Breast epithelium (tissue), 4 donors: ENCODE measurements at regions not wholly inside any gene's neighbourhood (a gene's known extent, or its start where the extent isn't known, plus 50 kb on each side); places are given as distances from the start of the nearest gene placed in this dataset.

Experiments
- DNase-seq, 2 donors: peaks; one replicate each; pipeline ENCODE4 v3.0.0-alpha.2; 2019; ENCODE audit warnings: low spot score in 2 of 2
- H3K27ac ChIP-seq, 2 donors: fragments of 200-600 bp; sonication (generic) in 1 of 2; one replicate each; pipeline ENCODE4 v1.5.1; 2016 to 2019; ENCODE audit warnings: mild to moderate bottlenecking in 1 of 2
- H3K27me3 ChIP-seq, 2 donors: fragments of 200-600 bp; sonication (generic) in 1 of 2; one replicate each; pipeline versions ENCODE4 v1.5.1 to v1.6.0; 2017 to 2019; ENCODE audit warnings: control low read depth in 1 of 2, mild to moderate bottlenecking in 1 of 2
- H3K36me3 ChIP-seq: fragments of 200-600 bp; one replicate; pipeline ENCODE4 v1.5.1; 2019
- H3K4me1 ChIP-seq, 2 donors: fragments of 200-600 bp; sonication (generic); one replicate each; pipeline ENCODE4 v1.5.1; 2016 to 2019; ENCODE audit warnings: control low read depth in 1 of 2
- H3K4me3 ChIP-seq, 3 donors: fragments of 200-600 bp; sonication (generic); 1 replicate in 2 of 3; 2 replicates in 1 of 3; pipeline ENCODE4 v1.5.1; 2016 to 2019; ENCODE audit warnings: mild to moderate bottlenecking in 3 of 3, moderate library complexity in 2 of 3
- H3K9me3 ChIP-seq, 2 donors: fragments of 200-600 bp; sonication (generic) in 1 of 2; one replicate each; pipeline ENCODE4 v1.5.1; 2016 to 2019; ENCODE audit warnings: control low read depth in 1 of 2
- CTCF ChIP-seq, 3 donors: fragments of 450-650 bp; IDR thresholded peaks; one replicate each; pipeline ENCODE4 v1.5.1; 2016 to 2017; ENCODE audit warnings: antibody characterized with exemption in 3 of 3, mild to moderate bottlenecking in 3 of 3, moderate library complexity in 3 of 3
- POLR2A ChIP-seq: fragments of 450-650 bp; IDR thresholded peaks from one replicate; pipeline ENCODE4 v1.6.1; 2016; ENCODE audit warnings: antibody characterized with exemption, mild to moderate bottlenecking, moderate library complexity
- POLR2AphosphoS5 ChIP-seq, 3 donors: sonication (generic); formaldehyde crosslinking; IDR thresholded peaks; one replicate each; pipeline ENCODE4 v1.6.1; 2017; ENCODE audit warnings: antibody characterized with exemption in 3 of 3
- intact Hi-C: fragments of 100-400 bp; cut with DNase I; formaldehyde crosslinking; loops from one replicate; pipeline ENCODE4 v1.15.1; 2023; ENCODE audit warnings: low total_unique reads

GRCh38 chr3:151541178-151541577, 80.3 kb upstream of the IGSF10 start:
- H3K27ac ChIP-seq, result no peak overlapping the region
- no peak overlapping the region for H3K4me3 ChIP-seq
- no peaks in the 10 kb centered on the region for H3K36me3 ChIP-seq
- no peak for DNase-seq
- intact Hi-C loops, result no loop called here
- no peaks in the 10 kb centered on the region for H3K9me3 ChIP-seq
- H3K27me3 ChIP-seq, result no peaks in the 10 kb centered on the region
- no peak for TF ChIP-seq POLR2A
- H3K4me1 ChIP-seq, result no peaks in the 10 kb centered on the region

GRCh38 chr3:151539599-151539998, 78.7 kb upstream of the IGSF10 start:
- Histone ChIP-seq H3K36me3 (no peaks in the 10 kb centered on the region), H3K4me1 (no peaks in the 10 kb centered on the region), H3K4me3 (no peak overlapping the region), H3K9me3 (no peaks in the 10 kb centered on the region), H3K27me3 (no peaks in the 10 kb centered on the region), H3K27ac (peak overlapping the region; percentile 73 to 77)
- intact Hi-C loops, result no loop called here
- TF ChIP-seq CTCF (IDR thresholded peaks at IDR 0.05), result no peak
- TF ChIP-seq POLR2A, result no peak
- no peak for TF ChIP-seq POLR2AphosphoS5 (IDR thresholded peaks at IDR 0.05)
- no peak for DNase-seq

GRCh38 chr3:151538456-151539393, 77.9 kb upstream of the IGSF10 start:
- peak overlapping the region; percentile 73 to 77 for H3K27ac ChIP-seq
- TF ChIP-seq POLR2A, result no peak
- TF ChIP-seq POLR2AphosphoS5 (IDR thresholded peaks at IDR 0.05), result peak; percentile 31 to 44 (median 34)
- TF ChIP-seq CTCF (IDR thresholded peaks at IDR 0.05), result no peak
- peak overlapping the region in 1 of 3 donors; percentile 14 for H3K4me3 ChIP-seq
- DNase-seq, result peak in 1 of 2 donors; percentile 40
- no peaks in the 10 kb centered on the region for H3K27me3 ChIP-seq
- H3K9me3 ChIP-seq, result no peaks in the 10 kb centered on the region
- H3K4me1 ChIP-seq, result no peaks in the 10 kb centered on the region
- intact Hi-C loops, result no loop called here
- H3K36me3 ChIP-seq, result no peaks in the 10 kb centered on the region

GRCh38 chr3:151537726-151538125, 76.9 kb upstream of the IGSF10 start:
- H3K4me3 ChIP-seq, result no peak overlapping the region
- H3K36me3 ChIP-seq, result no peaks in the 10 kb centered on the region
- TF ChIP-seq POLR2AphosphoS5 (IDR thresholded peaks at IDR 0.05) (no peak), CTCF (IDR thresholded peaks at IDR 0.05) (no peak), POLR2A (no peak)
- DNase-seq, result no peak
- no peaks in the 10 kb centered on the region for H3K4me1 ChIP-seq
- H3K27me3 ChIP-seq, result no peaks in the 10 kb centered on the region
- H3K9me3 ChIP-seq, result no peaks in the 10 kb centered on the region
- intact Hi-C loops, result no loop called here
- peak overlapping the region; percentile 73 to 77 for H3K27ac ChIP-seq

- Histone ChIP-seq H3K4me1 (no peaks in the 10 kb centered on the region), H3K4me3 (no peak overlapping the region), H3K36me3 (no peaks in the 10 kb centered on the region), H3K27me3 (no peaks in the 10 kb centered on the region), H3K9me3 (no peaks in the 10 kb centered on the region), H3K27ac (no peak overlapping the region)
- TF ChIP-seq POLR2AphosphoS5 (IDR thresholded peaks at IDR 0.05), result no peak
- no peak for TF ChIP-seq POLR2A
- TF ChIP-seq CTCF (IDR thresholded peaks at IDR 0.05), result no peak
- intact Hi-C loops, result no loop called here
- DNase-seq, result no peak
These were observed 65.9 kb upstream of the IGSF10 start for GRCh38 chr3:151526757-151527156.
